ENCODE measurements at regions not wholly inside any gene's neighbourhood (a gene's known extent, or its start where the extent isn't known, plus 50 kb on each side); places are given as distances from the start of the nearest gene placed in this dataset.

DNA sequence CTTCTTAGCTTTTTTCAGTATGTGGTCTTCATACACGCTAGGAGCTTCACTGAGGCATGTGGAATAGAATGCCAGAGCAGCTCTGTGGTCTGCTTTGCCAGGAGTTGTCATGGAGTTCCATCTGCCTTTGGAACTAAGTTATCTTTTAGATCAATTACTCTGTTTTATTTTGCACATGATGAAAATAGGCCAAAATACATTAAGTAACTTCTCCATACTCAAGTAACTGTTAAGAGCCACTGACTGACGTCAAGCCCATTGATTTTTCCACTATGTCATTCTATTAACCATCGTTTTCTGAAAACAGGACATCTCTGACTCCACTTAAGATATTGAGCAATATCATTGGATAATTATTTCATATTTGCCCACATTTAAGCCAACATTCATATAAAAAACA is 415.1 kb upstream of the MAD2L1 start:
- TF ChIP-seq TEAD4 (IDR thresholded peaks at IDR 0.05) (no peak), CREB1 (IDR thresholded peaks at IDR 0.05; ENCODE audit: low read depth) (no peak), NFIC (IDR thresholded peaks at IDR 0.05) (no peak), TAF1 (IDR thresholded peaks at IDR 0.05; ENCODE audit: low read depth) (no peak), FOXM1 (IDR thresholded peaks at IDR 0.05; ENCODE audit: borderline replicate concordance, low read depth) (no peak), RAD21 (IDR thresholded peaks at IDR 0.05; ENCODE audit: low read depth) (no peak), EP300 (IDR thresholded peaks at IDR 0.05; ENCODE audit: borderline replicate concordance) (no peak), EGR1 (IDR thresholded peaks at IDR 0.05) (no peak), YY1 (IDR thresholded peaks at IDR 0.05; ENCODE audit: low read depth) (no peak), ZBTB7A (IDR thresholded peaks at IDR 0.05; ENCODE audit: low read depth) (no peak), CEBPB (IDR thresholded peaks at IDR 0.05) (no peak), TCF12 (IDR thresholded peaks at IDR 0.05; ENCODE audit: low read depth) (no peak)
- TF ChIP-seq, protein P1, sequence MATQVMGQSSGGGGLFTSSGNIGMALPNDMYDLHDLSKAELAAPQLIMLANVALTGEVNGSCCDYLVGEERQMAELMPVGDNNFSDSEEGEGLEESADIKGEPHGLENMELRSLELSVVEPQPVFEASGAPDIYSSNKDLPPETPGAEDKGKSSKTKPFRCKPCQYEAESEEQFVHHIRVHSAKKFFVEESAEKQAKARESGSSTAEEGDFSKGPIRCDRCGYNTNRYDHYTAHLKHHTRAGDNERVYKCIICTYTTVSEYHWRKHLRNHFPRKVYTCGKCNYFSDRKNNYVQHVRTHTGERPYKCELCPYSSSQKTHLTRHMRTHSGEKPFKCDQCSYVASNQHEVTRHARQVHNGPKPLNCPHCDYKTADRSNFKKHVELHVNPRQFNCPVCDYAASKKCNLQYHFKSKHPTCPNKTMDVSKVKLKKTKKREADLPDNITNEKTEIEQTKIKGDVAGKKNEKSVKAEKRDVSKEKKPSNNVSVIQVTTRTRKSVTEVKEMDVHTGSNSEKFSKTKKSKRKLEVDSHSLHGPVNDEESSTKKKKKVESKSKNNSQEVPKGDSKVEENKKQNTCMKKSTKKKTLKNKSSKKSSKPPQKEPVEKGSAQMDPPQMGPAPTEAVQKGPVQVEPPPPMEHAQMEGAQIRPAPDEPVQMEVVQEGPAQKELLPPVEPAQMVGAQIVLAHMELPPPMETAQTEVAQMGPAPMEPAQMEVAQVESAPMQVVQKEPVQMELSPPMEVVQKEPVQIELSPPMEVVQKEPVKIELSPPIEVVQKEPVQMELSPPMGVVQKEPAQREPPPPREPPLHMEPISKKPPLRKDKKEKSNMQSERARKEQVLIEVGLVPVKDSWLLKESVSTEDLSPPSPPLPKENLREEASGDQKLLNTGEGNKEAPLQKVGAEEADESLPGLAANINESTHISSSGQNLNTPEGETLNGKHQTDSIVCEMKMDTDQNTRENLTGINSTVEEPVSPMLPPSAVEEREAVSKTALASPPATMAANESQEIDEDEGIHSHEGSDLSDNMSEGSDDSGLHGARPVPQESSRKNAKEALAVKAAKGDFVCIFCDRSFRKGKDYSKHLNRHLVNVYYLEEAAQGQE (IDR thresholded peaks at IDR 0.05; ENCODE audit: low read depth) = no peak
- TF ChIP-seq, protein P2, sequence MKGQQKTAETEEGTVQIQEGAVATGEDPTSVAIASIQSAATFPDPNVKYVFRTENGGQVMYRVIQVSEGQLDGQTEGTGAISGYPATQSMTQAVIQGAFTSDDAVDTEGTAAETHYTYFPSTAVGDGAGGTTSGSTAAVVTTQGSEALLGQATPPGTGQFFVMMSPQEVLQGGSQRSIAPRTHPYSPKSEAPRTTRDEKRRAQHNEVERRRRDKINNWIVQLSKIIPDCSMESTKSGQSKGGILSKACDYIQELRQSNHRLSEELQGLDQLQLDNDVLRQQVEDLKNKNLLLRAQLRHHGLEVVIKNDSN (IDR thresholded peaks at IDR 0.05) = no peak
- TF ChIP-seq, protein P3, sequence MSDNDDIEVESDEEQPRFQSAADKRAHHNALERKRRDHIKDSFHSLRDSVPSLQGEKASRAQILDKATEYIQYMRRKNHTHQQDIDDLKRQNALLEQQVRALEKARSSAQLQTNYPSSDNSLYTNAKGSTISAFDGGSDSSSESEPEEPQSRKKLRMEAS (IDR thresholded peaks at IDR 0.05) = no peak

DNA sequence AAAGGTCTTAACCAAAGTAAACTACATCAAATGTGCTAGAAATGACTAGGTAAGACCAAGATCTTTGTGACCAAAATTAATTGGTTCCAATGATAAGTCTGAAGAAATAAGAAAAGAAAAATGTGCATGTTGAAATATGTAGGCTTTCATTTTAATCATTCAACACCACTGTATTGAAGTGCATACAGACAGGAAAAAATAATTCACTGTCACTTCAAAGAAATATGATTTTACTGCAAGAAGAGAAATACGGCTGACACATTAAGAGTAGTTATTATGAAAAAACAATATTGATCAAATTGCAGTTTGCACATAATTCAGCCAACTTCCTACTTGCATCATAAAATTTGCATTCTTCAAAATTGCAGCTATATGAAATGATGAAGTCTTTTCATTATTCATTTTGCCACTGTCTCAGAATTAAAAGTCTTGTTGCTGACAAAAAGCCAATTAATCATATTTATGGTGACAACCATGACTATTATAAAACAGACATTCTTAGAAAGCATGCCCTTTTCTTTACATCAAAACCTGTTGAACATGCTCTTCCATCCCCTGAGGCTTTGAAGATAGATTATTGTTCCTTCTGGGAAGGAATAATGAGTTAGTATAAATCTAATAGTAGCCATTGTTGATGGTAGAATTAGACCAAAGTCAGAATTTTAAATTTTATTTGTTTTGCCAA is 405.9 kb upstream of the MAD2L1 start:
- TF ChIP-seq TEAD4 (IDR thresholded peaks at IDR 0.05) (no peak), YY1 (IDR thresholded peaks at IDR 0.05; ENCODE audit: low read depth) (no peak), TAF1 (IDR thresholded peaks at IDR 0.05; ENCODE audit: low read depth) (no peak), FOXM1 (IDR thresholded peaks at IDR 0.05; ENCODE audit: borderline replicate concordance, low read depth) (no peak), CEBPB (IDR thresholded peaks at IDR 0.05) (no peak), EGR1 (IDR thresholded peaks at IDR 0.05) (no peak)

DNA sequence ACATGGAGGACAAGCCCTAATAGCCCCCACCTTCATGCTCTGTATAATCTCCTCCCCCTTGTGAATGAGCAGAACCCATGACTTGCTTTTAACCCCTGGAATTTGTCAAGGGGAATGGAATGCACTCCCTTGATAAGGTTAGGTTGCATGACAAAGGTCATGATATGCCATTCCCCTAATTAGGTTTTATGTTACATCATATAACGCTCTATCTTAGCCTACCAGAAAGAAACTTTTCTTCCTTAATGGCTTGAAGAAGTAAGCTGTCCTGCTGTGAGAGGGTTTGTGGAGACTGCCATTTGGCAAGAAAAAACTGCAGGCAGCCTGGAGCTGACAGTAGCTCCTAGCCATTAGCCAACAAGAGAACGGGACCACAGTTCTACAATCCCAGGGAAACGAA is 399.8 kb upstream of the MAD2L1 start:
- TF ChIP-seq TEAD4 (IDR thresholded peaks at IDR 0.05) = no peak
- TF ChIP-seq, protein P3 (IDR thresholded peaks at IDR 0.05) = no peak
- TF ChIP-seq EP300 (IDR thresholded peaks at IDR 0.05; ENCODE audit: borderline replicate concordance) = no peak
- no peak for TF ChIP-seq CEBPB (IDR thresholded peaks at IDR 0.05)
- TF ChIP-seq TCF12 (IDR thresholded peaks at IDR 0.05; ENCODE audit: low read depth) = no peak

DNA sequence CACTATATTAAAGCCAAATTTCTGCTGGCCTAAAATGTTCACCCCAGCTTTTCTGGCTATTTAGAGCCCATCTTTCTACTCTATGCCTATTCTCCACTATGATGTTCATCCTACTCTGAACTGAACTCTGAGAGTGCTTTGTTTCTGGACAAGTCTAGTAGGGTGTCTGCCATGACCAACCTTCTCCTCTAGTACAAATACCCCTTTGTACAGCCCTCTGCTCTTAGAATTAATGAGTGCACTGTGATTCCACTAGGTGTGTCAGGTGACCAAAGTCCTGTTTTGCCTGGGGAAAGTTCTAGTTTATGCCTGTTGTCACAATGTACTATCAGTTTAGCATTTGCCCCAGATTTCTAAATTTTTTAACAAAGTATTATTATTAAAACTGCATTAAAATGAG is 388.1 kb upstream of the MAD2L1 start:
- no peak for TF ChIP-seq TAF1 (IDR thresholded peaks at IDR 0.05; ENCODE audit: low read depth)
- TF ChIP-seq, protein P2 (IDR thresholded peaks at IDR 0.05) = no peak
- TF ChIP-seq, protein P3 (IDR thresholded peaks at IDR 0.05) = no peak
- no peak for TF ChIP-seq YY1 (IDR thresholded peaks at IDR 0.05; ENCODE audit: low read depth)
- TF ChIP-seq CREB1 (IDR thresholded peaks at IDR 0.05; ENCODE audit: low read depth) = no peak
- TF ChIP-seq NFIC (IDR thresholded peaks at IDR 0.05) = no peak
- no peak for TF ChIP-seq TCF12 (IDR thresholded peaks at IDR 0.05; ENCODE audit: low read depth)
- TF ChIP-seq EP300 (IDR thresholded peaks at IDR 0.05; ENCODE audit: borderline replicate concordance) = no peak

DNA sequence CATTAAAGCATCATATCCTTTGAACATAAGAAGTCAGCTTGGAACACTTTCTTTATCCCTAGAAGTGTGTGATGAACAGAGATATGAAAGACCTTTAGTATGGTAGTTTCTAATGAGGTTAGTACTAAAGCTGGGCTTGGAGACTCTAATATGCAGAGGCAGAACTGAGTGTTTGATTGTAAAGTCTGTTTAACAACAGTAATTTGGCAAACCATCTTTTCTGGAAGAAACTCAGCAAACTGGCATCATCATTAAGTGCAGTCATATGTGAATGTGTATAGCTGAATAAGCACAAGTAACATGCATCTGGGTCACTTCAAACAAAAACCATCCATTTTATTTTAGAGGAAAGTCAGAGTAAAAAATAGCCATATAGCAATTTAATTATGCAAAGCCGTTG is 385.9 kb upstream of the MAD2L1 start:
- TF ChIP-seq, protein P2 (IDR thresholded peaks at IDR 0.05) = no peak
- no peak for TF ChIP-seq TEAD4 (IDR thresholded peaks at IDR 0.05)
- no peak for TF ChIP-seq EGR1 (IDR thresholded peaks at IDR 0.05)
- no peak for TF ChIP-seq TCF12 (IDR thresholded peaks at IDR 0.05; ENCODE audit: low read depth)
- TF ChIP-seq YY1 (IDR thresholded peaks at IDR 0.05; ENCODE audit: low read depth) = no peak
- TF ChIP-seq TAF1 (IDR thresholded peaks at IDR 0.05; ENCODE audit: low read depth) = no peak
- TF ChIP-seq EP300 (IDR thresholded peaks at IDR 0.05; ENCODE audit: borderline replicate concordance) = no peak
- no peak for TF ChIP-seq FOXM1 (IDR thresholded peaks at IDR 0.05; ENCODE audit: borderline replicate concordance, low read depth)
- TF ChIP-seq NFIC (IDR thresholded peaks at IDR 0.05) = no peak

DNA sequence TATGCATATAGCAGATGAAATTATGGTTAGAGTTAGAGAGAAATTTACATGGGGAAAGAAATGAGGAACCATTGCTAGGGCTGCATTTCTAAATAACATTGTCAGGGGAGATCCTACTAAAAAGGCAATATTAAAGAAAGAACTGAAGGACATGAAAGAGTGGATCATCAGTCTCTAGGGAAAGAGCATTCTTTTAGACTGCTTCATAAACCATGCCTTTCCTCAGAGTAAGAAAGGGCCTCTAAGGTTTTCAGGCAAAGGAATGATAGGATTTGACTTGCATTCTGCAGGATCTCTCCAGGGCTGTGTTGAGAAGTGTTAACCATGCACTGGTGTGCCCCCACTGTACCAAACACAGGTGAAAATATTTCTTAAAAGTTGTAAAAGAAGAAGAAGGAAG is 385.4 kb upstream of the MAD2L1 start:
- TF ChIP-seq RAD21 (IDR thresholded peaks at IDR 0.05; ENCODE audit: low read depth) = no peak
- TF ChIP-seq YY1 (IDR thresholded peaks at IDR 0.05; ENCODE audit: low read depth) = no peak
- no peak for TF ChIP-seq TAF1 (IDR thresholded peaks at IDR 0.05; ENCODE audit: low read depth)
- TF ChIP-seq TEAD4 (IDR thresholded peaks at IDR 0.05) = no peak
- TF ChIP-seq NFIC (IDR thresholded peaks at IDR 0.05) = no peak
- no peak for TF ChIP-seq CREB1 (IDR thresholded peaks at IDR 0.05; ENCODE audit: low read depth)
- no peak for TF ChIP-seq ZBTB7A (IDR thresholded peaks at IDR 0.05; ENCODE audit: low read depth)
- no peak for TF ChIP-seq EGR1 (IDR thresholded peaks at IDR 0.05)
- TF ChIP-seq EP300 (IDR thresholded peaks at IDR 0.05; ENCODE audit: borderline replicate concordance) = no peak
- no peak for TF ChIP-seq TCF12 (IDR thresholded peaks at IDR 0.05; ENCODE audit: low read depth)
- TF ChIP-seq, protein P2 (IDR thresholded peaks at IDR 0.05) = no peak
- TF ChIP-seq, protein P3 (IDR thresholded peaks at IDR 0.05) = no peak
- TF ChIP-seq, protein P1 (IDR thresholded peaks at IDR 0.05; ENCODE audit: low read depth) = no peak
- TF ChIP-seq CEBPB (IDR thresholded peaks at IDR 0.05) = no peak
- no peak for TF ChIP-seq FOXM1 (IDR thresholded peaks at IDR 0.05; ENCODE audit: borderline replicate concordance, low read depth)

Measured in Ishikawa (cell line).